Activated CD8-positive, alpha-beta memory T cell treated with anti-CD3 and anti-CD28 coated beads for 24 hours (primary cell): ENCODE measurements at regions not wholly inside any gene's neighbourhood (a gene's known extent, or its start where the extent isn't known, plus 50 kb on each side); places are given as distances from the start of the nearest gene placed in this dataset.
A peak's percentile ranks its signal among the peaks of the same experiment; 100 is the strongest.
"Not testable (repeated sequence)": the region's sequence is repeated elsewhere in the genome, so short reads cannot be mapped to it uniquely, and the experiment has no call there.

Source experiments
- DNase-seq: peaks from one replicate; pipeline ENCODE4 v3.0.0-alpha.2; 2020

DNA sequence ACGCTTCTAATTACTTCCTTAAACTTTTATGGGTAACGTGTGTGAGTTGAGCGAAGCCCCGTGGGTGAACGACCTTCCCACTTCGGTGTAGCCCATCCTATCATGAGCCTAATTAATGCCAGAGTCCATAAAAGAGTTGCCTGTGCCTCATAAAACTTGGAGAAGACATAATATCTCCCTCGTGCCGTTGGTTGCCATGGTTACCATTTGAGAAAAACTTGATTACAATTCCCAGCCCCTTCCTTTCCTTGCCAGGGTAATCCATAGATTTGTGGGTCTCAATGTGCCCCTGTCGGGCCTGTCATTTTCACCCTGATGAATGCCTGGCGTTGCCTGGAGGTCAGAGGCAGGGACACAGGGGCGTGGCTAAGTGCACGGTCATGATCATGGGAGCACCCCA is 127.1 kb downstream of the GLRX3 start:
- no peak for DNase-seq

DNA sequence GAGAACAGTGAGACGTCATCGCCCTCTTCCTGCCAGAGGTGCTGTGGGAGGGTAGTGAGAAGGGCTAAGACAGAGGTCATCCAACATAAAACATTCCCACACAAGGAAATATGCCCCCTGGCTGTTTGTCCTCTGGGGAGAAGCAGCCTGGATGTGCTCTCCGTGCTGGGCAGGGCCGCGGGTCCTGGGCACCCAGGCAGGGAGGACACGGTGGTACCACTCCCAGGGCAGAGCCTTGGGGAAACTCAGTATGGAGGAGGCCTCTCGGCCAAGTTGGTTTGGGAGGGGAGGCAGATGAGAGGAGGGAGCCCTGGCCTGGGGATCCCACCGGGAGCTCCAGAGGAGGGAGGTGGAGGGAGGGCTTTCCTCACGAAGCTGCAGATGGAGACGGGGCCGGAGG is 129.4 kb downstream of the GLRX3 start:
- no peak for DNase-seq

DNA sequence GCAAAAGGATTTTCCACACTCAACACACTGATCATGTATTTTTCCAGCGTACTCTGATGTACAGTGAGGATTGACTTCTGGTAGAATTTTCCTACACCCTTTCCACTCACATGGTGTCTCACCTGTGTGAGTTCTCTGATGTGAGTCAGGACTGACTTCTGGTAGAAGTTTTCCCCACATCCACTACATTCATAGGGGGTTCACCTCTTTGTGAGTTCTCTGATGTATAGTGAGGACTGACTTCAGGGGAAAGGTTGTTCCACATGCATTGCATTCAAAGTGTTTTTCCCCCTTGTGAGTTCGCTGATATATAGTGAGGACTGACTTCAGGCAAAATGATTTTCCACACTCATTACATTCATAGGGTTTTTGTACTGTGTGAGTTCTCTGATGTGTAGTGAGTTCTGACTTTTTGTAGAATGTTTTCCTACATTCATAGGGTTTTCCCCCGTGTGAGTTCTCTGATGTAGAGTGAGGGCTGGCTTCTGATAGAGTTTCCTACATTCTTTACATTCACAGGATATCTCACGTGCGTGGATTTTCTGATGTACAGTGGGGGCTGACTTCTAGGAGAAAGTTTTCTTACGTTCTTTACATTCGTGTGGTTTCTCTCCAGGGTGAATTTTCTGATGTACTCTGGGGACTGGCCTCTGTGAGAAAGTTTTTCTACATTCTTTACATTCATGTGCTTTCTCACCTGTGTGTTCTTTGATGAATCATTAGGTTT is 146.5 kb downstream of the GLRX3 start:
- DNase-seq = no peak

DNA sequence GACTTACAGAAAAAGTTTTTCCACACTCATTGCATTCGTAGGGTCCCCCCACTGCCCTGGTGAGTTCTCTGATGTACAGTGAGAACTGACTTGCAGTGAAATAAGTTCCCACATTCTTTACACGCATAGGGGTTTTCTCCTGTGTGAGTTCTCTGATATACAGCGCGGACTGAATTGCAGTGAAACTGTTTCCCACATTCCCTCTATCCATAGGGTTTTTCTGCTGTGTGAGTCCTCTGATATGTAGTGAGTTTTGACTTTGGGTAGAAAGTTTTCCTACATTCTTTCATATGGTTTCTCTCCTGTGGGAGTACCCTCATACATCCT is 147.0 kb downstream of the GLRX3 start:
- no peak for DNase-seq

DNA sequence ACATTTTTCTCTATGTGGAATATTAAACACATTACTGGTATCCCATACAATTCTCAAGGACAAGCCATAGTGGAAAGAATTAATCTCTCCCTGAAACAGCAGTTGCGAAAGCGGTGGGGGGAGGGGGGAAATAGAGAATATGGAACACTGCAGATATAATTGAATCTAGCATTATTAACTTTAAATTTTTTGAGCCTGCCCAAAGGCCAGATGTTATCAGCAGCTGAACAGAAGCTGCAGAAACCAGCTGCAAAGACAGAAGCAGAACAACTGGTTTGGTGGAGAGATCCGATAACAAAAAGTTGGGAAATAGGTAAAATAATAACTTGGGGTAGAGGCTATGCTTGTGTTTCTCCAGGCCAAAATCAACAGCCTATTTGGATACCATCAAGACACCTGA is 159.6 kb downstream of the GLRX3 start:
- DNase-seq = not testable (repeated sequence)

DNA sequence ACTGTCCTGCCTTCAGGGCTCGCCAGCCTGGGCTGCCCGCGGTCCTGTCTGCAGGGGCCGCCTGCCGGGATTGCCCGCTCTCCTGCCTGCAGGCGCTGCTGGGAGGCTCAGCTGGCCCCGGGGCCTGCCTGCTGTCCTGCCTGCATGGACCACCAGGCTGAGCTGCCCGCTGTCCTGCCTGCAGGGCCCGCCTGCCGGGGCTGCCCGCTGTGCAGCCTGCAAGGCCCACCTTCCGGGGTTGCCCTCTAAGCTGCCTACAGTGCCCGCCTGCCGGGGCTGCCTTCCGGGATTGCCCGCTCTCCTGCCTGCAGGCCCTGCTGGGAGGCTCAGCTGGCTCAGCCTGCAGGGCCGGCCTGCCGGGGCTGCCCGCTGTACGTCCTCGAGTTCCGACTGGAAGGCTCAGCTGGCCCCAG is 164.4 kb downstream of the GLRX3 start:
- peak; percentile 76 for DNase-seq

DNA sequence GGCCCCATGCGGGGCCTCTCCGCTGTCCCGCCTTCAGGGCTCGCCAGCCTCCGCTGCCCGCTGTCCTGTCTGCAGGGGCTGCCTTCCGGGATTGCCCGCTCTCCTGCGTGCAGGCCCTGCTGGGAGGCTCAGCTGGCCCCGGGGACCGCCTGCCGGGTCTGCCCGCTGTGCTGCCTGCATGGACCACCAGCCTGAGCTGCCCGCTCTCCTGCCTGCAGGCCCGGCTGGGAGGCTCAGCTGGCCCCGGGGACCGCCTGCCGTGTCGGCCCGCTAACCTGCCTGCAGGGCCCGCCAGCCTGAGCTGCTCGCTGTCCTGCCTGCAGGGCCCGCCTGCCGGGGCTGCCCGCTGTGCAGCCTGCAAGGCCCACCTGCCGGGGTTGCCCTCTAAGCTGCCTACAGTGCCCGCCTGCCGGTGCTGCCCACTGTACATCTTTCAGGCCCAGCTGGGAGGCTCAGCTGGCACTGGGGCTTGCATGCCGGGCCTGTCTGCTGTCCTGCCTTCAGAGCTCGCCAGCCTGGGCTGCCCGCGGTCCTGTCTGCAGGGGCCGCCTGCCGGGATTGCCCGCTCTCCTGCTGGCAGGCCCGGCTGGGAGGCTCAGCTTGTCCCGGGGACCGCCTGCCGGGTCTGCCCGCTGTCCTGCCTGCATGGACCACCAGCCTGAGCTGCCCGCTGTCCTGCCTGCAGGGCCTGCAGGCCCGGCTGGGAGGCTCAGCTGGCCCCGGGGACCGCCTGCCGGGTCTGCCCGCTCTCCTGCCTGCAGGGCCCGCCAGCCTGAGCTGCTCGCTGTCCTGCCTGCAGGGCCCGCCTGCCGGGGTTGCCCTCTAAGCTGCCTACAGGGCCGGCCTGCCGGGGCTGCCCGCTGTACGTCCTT is 165.1 kb downstream of the GLRX3 start:
- peak; percentile 78 for DNase-seq

DNA sequence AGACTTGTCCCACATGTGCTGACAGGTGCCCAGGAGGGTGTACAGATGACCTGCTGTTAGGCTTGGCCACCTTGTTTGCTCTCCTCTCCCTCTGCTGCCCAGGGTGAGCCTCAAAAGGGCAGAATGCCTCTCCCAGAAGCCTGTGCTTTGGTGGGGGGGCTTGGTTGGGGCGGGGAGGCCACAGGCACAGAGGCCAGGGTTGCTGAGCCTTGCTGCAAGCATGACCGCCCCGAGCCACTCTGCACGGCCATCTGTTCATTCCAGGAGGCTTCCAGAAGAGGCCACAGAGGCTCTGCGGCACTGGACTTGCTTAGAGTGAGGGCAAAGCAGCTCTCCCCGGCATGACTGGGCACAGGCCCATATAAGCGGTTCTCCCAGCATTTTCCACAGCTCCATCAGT is 190.8 kb downstream of the GLRX3 start:
- DNase-seq = no peak

DNA sequence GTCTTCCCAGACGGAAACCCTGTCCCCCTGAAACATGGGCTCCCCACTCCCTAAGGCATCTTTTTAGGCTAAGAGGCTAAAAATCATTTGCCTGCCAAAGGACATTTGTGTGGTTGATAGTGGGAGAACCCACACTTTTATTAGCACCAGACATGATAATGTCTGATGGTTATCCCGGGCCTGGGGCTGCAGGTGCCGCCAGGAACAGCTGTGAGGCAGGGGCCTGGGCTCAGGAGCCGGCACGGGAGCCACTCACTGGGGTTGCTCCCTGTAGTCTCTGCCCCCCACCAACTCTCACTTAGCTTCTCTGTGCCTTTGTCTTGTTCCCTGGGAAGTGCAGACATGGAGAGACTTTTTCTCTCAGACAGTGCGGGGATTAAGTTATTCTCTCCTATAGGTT is 193.6 kb downstream of the GLRX3 start:
- no peak for DNase-seq

DNA sequence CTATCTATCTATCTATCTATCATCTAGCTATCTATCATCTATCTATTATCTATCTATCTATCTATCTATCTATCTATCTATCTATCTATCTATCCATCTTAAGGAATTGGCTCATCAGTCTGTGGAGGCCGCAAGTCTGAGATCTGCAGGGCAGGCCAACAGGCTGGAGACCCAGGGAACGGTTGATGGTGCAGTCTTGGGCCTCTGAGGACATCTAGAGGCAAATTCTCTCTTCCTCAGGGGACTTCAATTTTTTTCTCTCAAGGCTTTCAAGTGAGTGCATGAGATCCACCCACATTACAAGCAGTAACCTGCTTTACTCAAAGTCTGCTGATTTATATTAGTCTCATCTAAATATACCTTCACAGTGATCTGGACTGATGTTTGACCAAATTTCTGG is 197.0 kb downstream of the GLRX3 start:
- DNase-seq = no peak

DNA sequence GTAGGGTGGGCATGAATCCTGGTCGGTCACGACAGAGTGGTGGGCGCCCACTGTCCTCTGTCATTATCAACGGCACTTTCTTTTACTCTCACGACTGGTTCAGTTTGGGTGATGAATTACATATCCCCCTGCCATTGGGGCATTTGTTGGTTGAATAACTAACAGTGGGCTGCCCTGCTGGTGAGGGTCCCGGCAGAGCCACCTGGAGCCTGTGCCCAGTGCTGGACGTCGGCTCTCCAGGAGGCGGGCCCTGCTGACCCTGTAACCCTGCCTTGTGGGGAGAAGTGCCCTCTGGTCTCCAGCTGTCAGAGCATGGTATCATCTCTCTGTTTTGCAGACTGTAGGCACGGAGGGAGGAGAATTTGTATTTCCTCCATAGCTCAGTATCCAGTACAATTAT is 199.1 kb downstream of the GLRX3 start:
- DNase-seq = no peak

DNA sequence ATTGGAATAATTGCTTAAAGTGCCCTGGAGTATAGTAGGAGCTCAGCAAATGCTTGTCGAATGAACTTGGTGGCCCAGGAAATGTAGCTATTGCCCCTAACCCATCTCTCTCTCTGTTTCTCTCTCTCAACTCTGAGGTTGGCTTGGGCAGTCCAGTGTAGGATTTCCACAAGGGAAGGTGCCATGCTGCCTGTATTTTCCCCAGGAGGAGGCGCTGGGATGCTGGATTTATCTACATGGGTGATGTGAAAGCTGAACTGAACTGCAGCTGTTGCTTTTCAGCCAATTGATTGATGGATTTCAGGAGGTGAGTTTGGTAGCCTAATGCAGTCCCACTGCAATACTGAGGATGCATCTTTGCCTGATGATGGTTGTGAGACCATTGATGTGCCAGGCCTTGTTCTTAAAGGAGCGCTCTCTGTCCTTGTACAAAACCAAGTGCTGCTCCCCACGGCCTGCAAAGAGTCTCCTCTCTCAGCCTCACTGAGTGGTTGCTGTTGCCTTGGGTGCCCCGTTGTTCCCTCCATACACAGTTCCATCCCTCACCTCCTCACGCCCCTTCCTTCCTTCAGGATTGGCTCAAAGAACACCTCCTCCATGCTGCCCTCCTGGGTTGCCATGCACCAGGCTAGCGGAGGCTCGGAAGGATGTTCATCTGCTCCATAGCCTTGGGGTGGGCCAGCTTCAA is 200.6 kb downstream of the GLRX3 start:
- DNase-seq = no peak

DNA sequence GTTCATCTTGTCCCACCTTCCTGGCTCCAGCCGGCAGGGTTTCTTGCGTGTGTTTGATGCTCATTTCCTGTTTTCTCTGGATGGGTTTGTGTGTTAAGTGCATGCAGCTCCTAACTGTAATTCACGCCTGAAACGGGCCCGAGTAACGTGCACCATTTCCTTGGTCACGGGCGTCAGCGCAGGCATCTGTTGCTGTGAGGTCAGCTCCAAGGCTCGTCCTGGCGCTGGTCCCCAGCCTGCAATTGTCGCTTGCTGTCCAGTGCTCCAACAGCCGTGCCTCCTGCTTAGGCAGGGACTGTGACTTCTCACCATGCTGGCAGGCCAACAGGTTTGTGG is 201.1 kb downstream of the GLRX3 start:
- no peak for DNase-seq

DNA sequence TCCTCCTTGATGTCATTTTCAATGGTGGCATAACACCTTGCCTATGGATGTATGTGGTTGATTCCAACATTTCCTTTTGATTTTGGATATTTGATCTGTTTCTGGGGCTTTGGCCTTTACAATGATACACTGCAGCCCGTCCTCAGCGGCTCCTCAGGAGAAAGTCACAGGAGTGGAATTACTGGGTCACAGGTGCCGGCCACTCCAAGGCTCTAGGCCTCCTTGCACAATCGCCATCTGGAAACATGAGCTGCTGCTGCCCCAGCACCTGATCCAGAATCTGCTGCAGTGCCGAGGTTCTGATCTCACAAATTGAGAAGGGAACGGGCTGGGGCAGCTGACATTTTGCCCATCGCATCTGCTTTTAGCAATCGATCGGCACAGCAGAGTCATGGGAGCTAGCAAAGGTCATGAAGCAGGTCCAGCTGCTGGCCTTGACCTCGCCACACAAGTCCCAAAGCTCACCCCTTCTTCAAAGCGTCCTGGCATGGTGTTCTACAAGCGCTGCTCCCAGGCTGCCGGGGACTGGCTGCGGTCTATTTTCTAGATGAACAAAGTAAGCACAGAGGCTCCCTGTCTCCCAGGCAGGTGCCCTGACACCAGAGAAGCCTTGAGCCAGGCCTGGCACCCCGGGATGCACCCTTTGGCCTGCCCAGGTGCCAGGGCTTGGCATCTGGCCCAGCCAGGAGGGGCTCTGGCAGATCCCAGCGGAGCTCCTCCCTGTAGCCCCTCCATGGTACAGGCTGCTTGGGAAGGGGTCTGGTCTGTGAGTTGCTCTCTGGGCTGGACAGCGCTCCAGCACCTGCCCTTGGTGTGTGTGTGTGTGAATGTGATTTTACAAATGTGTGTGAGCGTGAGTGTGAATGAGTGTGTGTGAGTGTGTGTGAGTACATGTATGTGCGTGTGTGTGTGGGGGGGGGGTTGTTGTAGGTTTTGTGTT is 201.8 kb downstream of the GLRX3 start:
- DNase-seq = peak; percentile 42

DNA sequence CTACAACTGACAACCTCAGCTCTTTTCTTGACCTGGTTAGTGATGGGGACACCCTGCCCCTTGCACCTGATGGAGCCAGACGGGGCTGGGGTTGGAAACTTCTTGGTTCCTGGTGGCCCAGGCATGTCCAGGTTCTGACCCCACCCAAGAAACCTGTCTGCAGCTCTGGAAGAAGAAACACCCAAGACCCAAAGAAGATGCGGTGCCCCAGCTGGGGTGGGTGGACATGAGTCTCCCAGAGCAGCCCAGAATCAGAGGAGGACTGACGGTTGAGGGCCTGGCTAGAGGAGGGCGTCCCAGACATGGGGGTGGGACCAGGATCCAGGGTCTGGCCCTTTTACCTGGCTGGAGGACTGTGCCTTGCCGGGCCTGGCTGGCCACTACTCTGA is 202.4 kb downstream of the GLRX3 start:
- peak; percentile 11 for DNase-seq

DNA sequence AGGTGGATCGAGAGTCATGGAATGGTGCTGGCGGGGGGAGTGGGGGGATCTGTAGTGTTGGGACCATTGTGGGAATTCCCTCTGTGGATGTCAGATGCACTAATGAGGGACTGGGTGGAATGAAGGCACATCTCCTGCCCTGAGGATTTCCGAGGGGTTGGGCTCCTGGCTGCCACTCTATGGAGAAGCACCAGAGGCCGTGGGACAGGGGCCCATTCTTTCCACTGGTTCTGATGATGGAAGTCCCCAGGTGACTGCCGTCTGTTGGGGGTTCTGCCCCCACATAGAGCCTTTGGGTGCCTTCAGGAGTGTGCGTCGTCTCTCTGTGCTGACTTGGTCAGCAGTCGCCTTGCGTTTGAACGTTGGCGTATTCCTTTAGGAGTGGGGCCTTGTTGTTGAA is 202.9 kb downstream of the GLRX3 start:
- DNase-seq = peak; percentile 28

DNA sequence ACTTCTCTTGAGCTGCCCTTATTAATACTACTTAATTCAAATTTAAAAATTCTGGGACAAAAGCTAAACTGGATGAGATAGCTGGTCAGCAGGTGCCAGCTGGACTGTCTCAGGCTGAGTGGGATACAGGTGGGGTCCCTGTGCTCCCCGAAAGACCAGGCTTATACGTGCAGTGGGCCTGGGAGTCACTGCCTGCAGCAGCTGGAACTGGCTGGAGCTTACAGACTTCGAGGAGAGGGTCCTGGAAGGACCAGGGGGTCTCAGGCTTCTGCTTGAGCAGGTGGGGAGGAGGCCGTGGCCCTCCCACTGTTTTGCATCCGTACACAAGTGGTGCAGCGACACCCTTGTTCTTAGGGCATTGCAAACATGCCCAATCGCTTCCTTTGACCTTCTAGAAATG is 203.7 kb downstream of the GLRX3 start:
- peak; percentile 19 for DNase-seq

DNA sequence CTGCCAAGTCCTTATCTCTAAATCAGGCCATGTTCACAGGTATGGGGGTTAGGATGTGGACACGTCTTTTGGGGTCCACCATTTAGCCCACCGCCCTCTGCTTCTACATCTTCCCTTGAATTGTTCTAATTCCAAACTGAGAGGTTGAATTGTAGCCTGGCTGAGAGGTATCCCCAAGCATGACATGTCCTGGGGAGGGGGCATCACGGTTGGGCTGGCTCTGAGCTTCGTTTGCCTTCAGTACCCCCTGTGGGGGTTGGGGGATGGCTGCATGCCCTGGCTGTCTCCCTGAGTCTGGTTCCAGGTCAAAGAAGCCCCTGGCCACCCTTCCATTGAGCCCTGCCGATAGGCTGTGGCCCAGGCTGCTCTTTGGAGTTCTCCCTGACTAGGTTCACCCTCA is 204.6 kb downstream of the GLRX3 start:
- DNase-seq = peak; percentile 15

DNA sequence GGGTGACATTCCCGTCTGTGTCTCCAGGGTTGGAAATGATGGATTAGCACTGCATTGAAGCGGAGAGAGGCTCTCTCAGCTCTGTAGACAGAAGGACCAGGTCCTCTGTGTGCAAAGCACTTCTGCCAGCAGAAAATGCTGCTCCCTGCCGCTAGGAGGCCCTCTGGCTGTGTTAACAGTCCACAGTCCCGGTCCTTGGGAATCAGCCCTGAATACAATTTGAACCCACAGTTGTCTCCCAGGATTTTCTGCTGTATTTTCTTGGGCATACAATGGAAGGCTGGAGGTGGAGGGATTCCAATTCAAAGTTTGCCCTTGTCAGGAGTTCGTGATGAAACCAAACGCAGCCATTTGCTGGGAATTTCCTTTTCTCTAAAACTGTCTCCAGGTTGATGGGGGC is 205.2 kb downstream of the GLRX3 start:
- peak; percentile 19 for DNase-seq

DNA sequence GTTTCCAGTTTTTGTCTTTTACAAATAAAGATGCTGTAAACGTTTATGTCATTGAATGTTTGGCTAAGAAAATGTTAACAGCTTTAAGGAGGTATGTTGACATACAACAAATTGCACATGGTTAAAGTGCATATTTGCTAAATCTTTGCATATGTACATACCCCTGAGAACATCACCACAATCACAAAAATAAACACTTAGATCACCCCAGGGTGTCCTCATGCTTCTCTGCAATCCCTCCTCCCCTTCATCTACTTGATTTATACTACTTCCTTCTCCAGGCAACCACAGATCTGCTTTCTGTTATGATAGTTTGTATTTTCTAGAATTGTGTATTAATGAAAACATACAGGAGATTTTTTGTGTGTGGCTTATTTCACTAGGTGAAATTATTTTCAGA is 209.5 kb downstream of the GLRX3 start:
- no peak for DNase-seq

DNA sequence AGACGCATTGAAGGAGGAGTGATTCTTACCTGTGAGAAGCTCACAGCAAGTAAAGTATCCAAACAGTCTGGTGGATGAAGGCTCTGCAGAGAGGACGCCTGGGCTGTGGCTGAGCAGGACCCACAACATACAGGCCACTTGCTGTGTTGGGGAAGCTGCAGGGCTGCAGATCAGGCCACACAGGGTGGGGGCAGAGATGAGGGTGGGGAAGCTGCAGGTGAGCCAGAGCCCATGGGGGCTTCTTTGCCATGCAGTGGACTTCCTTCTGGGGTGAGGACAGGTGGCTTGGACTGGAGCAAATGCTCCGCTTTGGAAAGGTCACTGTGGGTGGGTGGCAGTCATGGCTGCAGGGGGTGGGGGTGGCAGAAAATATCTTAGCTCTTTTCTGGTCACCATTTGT is 214.8 kb downstream of the GLRX3 start:
- peak; percentile 5 for DNase-seq

DNA sequence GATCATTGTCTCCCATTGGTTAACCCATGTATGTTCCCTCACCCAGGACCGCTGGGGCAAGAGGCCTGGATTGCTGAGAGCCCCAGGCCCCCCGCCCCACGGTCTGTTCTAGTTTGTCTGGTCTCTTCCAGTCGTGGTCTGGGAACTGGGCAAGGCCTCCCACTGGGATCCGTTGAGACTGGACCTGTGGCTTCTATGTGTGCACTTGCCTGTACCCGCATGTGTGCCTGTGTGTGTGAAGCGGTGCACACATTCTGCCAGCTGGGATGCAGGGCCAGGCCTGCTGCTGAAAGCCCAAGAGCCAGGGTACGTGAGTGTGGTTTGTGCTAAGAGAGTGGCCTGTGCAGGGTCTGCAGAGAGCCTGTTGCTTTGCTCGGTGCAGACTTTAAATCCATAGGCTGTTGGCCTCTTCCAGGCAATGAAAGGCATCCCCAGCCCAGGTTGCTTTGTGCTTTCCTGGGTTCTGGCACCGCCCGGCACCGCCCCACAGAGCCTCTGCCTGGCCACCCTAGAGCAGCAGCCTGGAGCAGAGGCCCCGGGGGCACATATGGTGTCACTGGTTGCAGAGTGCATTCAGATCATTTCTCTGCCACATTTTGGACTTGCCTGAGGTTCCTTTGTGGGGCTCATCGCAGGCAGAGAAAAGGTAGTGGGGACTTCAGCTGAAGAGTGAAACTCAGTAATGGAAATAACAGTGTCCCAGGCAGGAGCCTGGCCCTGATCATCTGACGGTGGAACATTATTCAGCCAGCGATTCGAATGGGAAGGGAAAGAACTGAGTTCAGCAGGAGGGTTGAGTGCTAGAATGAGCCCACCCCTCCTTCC is 215.5 kb downstream of the GLRX3 start:
- DNase-seq = peak; percentile 28
